HEK293T (cell line): ENCODE measurements at regions not wholly inside any gene's neighbourhood (a gene's known extent, or its start where the extent isn't known, plus 50 kb on each side); places are given as distances from the start of the nearest gene placed in this dataset.

Experiments
- ARNT ChIP-seq: fragments of 450-650 bp; IDR thresholded peaks from 2 replicates; pipeline ENCODE4 v1.6.1; 2017; ENCODE audit warnings: mild to moderate bottlenecking
- BHLHE40 ChIP-seq: fragments of 450-650 bp; IDR thresholded peaks from 2 replicates; pipeline ENCODE4 v1.6.1; 2016; ENCODE audit warnings: mild to moderate bottlenecking, moderate library complexity, borderline replicate concordance
- FOXA1 ChIP-seq: fragments of 450-650 bp; IDR thresholded peaks from 2 replicates; pipeline ENCODE4 v1.6.1; 2016; ENCODE audit warnings: mild to moderate bottlenecking
- FOXK2 ChIP-seq: fragments of 450-650 bp; IDR thresholded peaks from 2 replicates; pipeline ENCODE4 v1.6.1; 2016; ENCODE audit warnings: mild to moderate bottlenecking
- SUZ12 ChIP-seq: fragments of 450-650 bp; IDR thresholded peaks from 2 replicates; pipeline ENCODE4 v1.6.1; 2016; ENCODE audit warnings: mild to moderate bottlenecking

- TF ChIP-seq ARNT (no peak), FOXK2 (no peak), FOXA1 (no peak), BHLHE40 (no peak), SUZ12 (no peak)
These were observed 247.8 kb downstream of the FNDC1 start for GRCh38 chr6:159416891-159417560.
